ENCODE measurements at regions not wholly inside any gene's neighbourhood (a gene's known extent, or its start where the extent isn't known, plus 50 kb on each side); places are given as distances from the start of the nearest gene placed in this dataset.
A peak's percentile ranks its signal among the peaks of the same experiment; 100 is the strongest.

DNA sequence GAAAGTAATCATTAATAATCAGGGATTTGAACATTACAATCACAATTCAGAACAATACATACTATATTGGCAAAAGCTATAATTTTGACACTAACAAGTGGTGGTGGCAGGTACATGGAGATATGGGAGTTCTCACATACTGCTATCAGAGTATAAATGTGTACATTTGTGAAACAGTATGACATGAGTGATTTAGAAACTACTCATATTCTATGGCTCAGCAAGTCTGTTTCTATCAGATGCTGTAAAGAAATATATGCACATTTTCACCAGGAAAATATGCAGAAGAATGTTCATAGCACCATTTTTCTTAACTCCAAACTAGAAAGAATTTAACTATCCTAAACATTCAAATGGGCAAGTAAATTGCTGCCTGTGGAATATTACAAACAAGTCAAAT, 620.0 kb downstream of the SH2D4B start:
- H3K36me3 ChIP-seq (replicated peaks in 1 of 2; ENCODE audit: control insufficient read depth in 1 of 2, insufficient read depth in 2 of 2, low read length in 2 of 2) = no peaks in the 10 kb centered on the region
- Mint-ChIP-seq H3K27ac (no peak overlapping the region), H3K27me3 (ENCODE audit: low read depth in 3 of 3) (no peaks in the 10 kb centered on the region), H3K4me3 (no peak overlapping the region), H3K4me1 (no peaks in the 10 kb centered on the region), H3K9me3 (no peaks in the 10 kb centered on the region), H3K36me3 (no peaks in the 10 kb centered on the region)
- H3K27ac ChIP-seq (ENCODE audit: low read depth in 1 of 2, low read length in 2 of 2) = no peak overlapping the region
- H3K4me2 ChIP-seq (replicated peaks; ENCODE audit: extremely low read depth, low read length, poor library complexity, severe bottlenecking) = no peak overlapping the region
- intact Hi-C loops (cut with micrococcal nuclease) = no loop called here
- H3K27me3 ChIP-seq (ENCODE audit: control insufficient read depth in 2 of 2, insufficient read depth in 2 of 2, low read length in 2 of 2) = no peaks in the 10 kb centered on the region
- TF ChIP-seq, protein P1, sequence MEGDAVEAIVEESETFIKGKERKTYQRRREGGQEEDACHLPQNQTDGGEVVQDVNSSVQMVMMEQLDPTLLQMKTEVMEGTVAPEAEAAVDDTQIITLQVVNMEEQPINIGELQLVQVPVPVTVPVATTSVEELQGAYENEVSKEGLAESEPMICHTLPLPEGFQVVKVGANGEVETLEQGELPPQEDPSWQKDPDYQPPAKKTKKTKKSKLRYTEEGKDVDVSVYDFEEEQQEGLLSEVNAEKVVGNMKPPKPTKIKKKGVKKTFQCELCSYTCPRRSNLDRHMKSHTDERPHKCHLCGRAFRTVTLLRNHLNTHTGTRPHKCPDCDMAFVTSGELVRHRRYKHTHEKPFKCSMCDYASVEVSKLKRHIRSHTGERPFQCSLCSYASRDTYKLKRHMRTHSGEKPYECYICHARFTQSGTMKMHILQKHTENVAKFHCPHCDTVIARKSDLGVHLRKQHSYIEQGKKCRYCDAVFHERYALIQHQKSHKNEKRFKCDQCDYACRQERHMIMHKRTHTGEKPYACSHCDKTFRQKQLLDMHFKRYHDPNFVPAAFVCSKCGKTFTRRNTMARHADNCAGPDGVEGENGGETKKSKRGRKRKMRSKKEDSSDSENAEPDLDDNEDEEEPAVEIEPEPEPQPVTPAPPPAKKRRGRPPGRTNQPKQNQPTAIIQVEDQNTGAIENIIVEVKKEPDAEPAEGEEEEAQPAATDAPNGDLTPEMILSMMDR (IDR thresholded peaks at IDR 0.05) = no peak
- no peaks in the 10 kb centered on the region for H3K9me3 ChIP-seq (replicated peaks in 1 of 2; ENCODE audit: control insufficient read depth in 1 of 2, insufficient read depth in 1 of 2, low read length in 2 of 2)
- no peak overlapping the region for H3K4me3 ChIP-seq (replicated peaks in 1 of 3; ENCODE audit: low read depth in 2 of 3, low read length in 3 of 3)
- H4K20me1 ChIP-seq (ENCODE audit: insufficient read depth, low read length) = no peaks in the 10 kb centered on the region
- DNase-seq = no peak
- no peak overlapping the region for H3K9ac ChIP-seq (ENCODE audit: insufficient read depth, low read length, poor library complexity, severe bottlenecking)
- no peaks in the 10 kb centered on the region for H3K4me1 ChIP-seq (ENCODE audit: control insufficient read depth in 1 of 2, insufficient read depth in 2 of 2, low read length in 2 of 2)
- H3K79me2 ChIP-seq (ENCODE audit: insufficient read depth, low read length) = no peaks in the 10 kb centered on the region
- no peak overlapping the region for H2AFZ ChIP-seq (ENCODE audit: insufficient read depth, low read depth, low read length, poor library complexity, severe bottlenecking)

- H2AFZ ChIP-seq (ENCODE audit: insufficient read depth, low read depth, low read length, poor library complexity, severe bottlenecking) = no peak overlapping the region
- no peak overlapping the region for H3K4me3 ChIP-seq (replicated peaks in 1 of 3; ENCODE audit: low read depth in 2 of 3, low read length in 3 of 3)
- H3K9ac ChIP-seq (ENCODE audit: insufficient read depth, low read length, poor library complexity, severe bottlenecking) = no peak overlapping the region
- no peaks in the 10 kb centered on the region for H3K36me3 ChIP-seq (replicated peaks in 1 of 2; ENCODE audit: control insufficient read depth in 1 of 2, insufficient read depth in 2 of 2, low read length in 2 of 2)
- no peaks in the 10 kb centered on the region for H4K20me1 ChIP-seq (ENCODE audit: insufficient read depth, low read length)
- no peak overlapping the region for H3K4me2 ChIP-seq (replicated peaks; ENCODE audit: extremely low read depth, low read length, poor library complexity, severe bottlenecking)
- intact Hi-C loops (cut with micrococcal nuclease) = no loop called here
- WGBS (ENCODE audit: insufficient coverage) = 84% methylated on average over 3 of the region's 6 CpGs
- H3K4me3 Mint-ChIP-seq = no peak overlapping the region
- H3K27me3 Mint-ChIP-seq (ENCODE audit: low read depth in 3 of 3) = peaks cover 0 to 1% (median 0%) of the 10 kb centered on the region in 3 donors
- peaks cover 0 to 5% (median 0%) of the 10 kb centered on the region in 7 donors for H3K9me3 Mint-ChIP-seq
- H3K27me3 ChIP-seq (ENCODE audit: control insufficient read depth in 2 of 2, insufficient read depth in 2 of 2, low read length in 2 of 2) = no peaks in the 10 kb centered on the region
- H3K4me1 Mint-ChIP-seq = no peaks in the 10 kb centered on the region
- H3K36me3 Mint-ChIP-seq = no peaks in the 10 kb centered on the region
- peak overlapping the region in 1 of 7 donors; percentile 3 for H3K27ac Mint-ChIP-seq
- no peak overlapping the region for H3K27ac ChIP-seq (ENCODE audit: low read depth in 1 of 2, low read length in 2 of 2)
- H3K79me2 ChIP-seq (ENCODE audit: insufficient read depth, low read length) = no peaks in the 10 kb centered on the region
- DNase-seq = no peak
- TF ChIP-seq, protein P1 (IDR thresholded peaks at IDR 0.05) = no peak
- H3K9me3 ChIP-seq (replicated peaks in 1 of 2; ENCODE audit: control insufficient read depth in 1 of 2, insufficient read depth in 1 of 2, low read length in 2 of 2) = peaks cover 3 to 4% of the 10 kb centered on the region in 2 donors
- no peaks in the 10 kb centered on the region for H3K4me1 ChIP-seq (ENCODE audit: control insufficient read depth in 1 of 2, insufficient read depth in 2 of 2, low read length in 2 of 2)
Observed at GRCh38 chr10:81177651-81178244, 640.0 kb downstream of the SH2D4B start.
